ENCODE measurements at regions not wholly inside any gene's neighbourhood (a gene's known extent, or its start where the extent isn't known, plus 50 kb on each side); places are given as distances from the start of the nearest gene placed in this dataset.

DNA sequence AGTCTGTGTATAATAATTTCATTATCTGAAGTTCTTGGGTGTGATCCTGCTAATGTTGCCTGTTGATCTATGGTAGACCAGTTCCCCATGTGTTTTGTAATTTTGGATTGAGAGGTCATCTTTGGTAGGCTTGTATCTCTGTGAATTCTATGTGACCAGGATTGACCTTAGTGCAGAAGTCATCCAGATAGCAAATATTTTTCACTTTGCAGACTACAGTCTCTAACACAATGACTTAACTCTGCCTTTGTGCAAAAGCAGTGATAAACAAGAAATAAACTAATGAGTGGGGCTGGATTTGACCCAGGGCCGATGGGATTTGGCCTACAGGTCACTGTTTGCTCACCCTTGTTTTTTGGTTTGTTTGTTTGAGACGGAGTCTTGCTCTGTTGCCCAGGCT lies 144.6 kb upstream of the MYL2 start:
- no peaks in the 10 kb centered on the region for H3K79me2 ChIP-seq (ENCODE audit: control insufficient read depth, insufficient read depth, low read length, unreplicated experiment)
- no peak overlapping the region for H2AFZ ChIP-seq (ENCODE audit: low read length, unreplicated experiment)
- no peaks in the 10 kb centered on the region for H3K36me3 ChIP-seq (ENCODE audit: insufficient read depth, low read length)
- H3K27me3 ChIP-seq (ENCODE audit: insufficient read depth, low read length) = peaks cover 42% of the 10 kb centered on the region
- H3K27ac ChIP-seq (ENCODE audit: low read depth, low read length) = no peak overlapping the region
- peaks cover 3% of the 10 kb centered on the region for H3K4me1 ChIP-seq (ENCODE audit: control insufficient read depth, insufficient read depth, low read length, unreplicated experiment)
- no peak overlapping the region for H3K4me3 ChIP-seq (ENCODE audit: low read depth, low read length)

DNA sequence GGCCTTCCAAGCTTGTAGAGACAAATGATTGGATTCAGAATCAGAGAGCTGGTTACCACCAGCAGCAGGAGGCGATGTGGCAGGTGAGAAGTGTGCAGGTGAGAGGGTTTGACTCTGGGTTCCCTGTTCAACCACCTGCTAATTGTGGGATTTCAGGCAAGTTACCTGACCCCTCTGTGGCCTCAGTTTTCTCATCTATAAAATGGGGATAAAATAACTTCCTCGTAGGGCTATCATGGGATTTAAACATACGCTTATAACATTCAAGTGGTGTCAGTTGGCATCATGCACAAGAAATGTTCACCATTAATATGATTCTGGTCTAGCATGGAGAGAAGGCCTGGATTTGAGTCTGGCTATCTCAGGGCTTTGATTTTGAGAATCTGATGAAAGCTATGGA lies 143.8 kb upstream of the MYL2 start:
- Histone ChIP-seq H3K79me2 (ENCODE audit: control insufficient read depth, insufficient read depth, low read length, unreplicated experiment) (no peaks in the 10 kb centered on the region), H3K4me1 (ENCODE audit: control insufficient read depth, insufficient read depth, low read length, unreplicated experiment) (peaks cover 3% of the 10 kb centered on the region), H3K36me3 (ENCODE audit: insufficient read depth, low read length) (no peaks in the 10 kb centered on the region), H2AFZ (ENCODE audit: low read length, unreplicated experiment) (no peak overlapping the region), H3K27me3 (ENCODE audit: insufficient read depth, low read length) (peaks cover 38% of the 10 kb centered on the region), H3K27ac (ENCODE audit: low read depth, low read length) (no peak overlapping the region), H3K4me3 (ENCODE audit: low read depth, low read length) (no peak overlapping the region)

DNA sequence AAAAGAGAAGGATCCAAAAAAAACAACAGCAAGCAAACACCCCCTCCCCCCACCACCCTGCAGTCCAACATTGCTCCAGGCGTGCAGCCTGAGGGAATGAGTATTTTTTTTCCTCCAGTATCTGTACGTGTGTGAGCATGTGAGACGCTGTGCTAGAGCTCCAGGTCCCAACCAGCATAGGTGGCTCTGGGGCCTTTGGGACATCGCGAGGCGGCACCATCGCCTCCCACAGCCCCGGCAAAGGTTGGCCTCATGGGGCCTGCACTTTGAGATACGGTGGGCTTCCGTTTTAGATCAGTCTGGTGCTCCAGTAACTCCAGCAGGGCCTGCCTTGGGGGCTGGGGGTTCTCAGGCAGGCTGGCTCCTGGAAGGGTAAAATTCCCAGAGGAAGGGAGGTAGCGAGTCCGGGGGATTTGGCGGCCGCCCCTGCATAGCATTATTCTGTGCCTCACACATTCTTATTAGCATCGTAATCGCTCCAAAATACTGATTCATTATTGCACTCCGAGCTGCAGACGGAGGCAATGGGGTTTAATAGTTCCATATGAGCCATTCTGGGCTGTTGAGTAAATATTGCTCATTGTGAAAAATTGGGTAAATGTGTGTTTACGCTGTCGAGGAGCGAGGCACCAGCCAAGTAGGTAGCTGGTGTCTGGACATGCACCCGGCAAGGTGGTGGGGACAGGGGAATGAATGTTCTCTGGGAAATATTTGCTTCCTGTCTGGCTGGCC lies 143.1 kb upstream of the MYL2 start:
- Histone ChIP-seq H3K27ac (ENCODE audit: low read depth, low read length) (no peak overlapping the region), H3K27me3 (ENCODE audit: insufficient read depth, low read length) (peaks cover 39% of the 10 kb centered on the region), H3K36me3 (ENCODE audit: insufficient read depth, low read length) (no peaks in the 10 kb centered on the region), H3K4me1 (ENCODE audit: control insufficient read depth, insufficient read depth, low read length, unreplicated experiment) (peaks cover 3% of the 10 kb centered on the region), H3K4me3 (ENCODE audit: low read depth, low read length) (no peak overlapping the region), H3K79me2 (ENCODE audit: control insufficient read depth, insufficient read depth, low read length, unreplicated experiment) (no peaks in the 10 kb centered on the region), H2AFZ (ENCODE audit: low read length, unreplicated experiment) (no peak overlapping the region)

DNA sequence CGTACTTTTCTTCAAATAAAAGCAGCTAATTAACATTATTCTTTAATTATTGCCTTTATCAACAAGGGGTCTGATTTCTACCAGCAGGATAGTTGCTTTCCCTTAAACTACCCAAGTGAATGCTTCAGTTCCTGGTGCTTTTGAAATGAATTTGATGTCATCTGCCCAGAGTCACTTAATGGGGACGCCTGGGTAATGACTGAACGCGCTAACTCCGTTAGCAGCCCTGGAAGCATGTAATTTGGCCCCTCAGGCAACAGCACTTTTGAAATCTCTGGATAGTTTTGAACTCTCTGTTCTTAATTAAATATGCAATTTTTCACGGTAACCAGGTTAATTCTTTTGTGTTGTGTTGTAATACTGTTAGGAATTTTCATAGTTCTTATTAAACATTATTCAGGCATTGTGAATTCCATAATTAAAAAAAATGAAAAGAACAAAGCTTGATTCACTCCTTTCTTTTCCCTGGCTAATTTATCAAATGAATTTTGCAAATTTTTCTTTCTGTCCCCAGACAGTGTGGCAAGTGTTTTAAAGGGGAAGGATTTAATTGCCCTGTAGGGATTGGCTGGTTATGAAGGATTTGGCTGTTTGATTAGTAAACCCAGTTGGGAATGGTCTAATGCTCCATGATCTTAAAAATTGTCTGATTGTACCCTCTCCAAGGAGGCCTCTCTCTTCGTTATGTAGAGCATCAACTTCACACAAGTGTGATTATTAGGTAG lies 137.5 kb upstream of the MYL2 start:
- Histone ChIP-seq H3K27me3 (ENCODE audit: insufficient read depth, low read length) (peaks cover 15% of the 10 kb centered on the region; the same call in 1 of the 2 replicates), H3K36me3 (ENCODE audit: insufficient read depth, low read length) (no peaks in the 10 kb centered on the region), H3K4me1 (ENCODE audit: control insufficient read depth, insufficient read depth, low read length, unreplicated experiment) (no peaks in the 10 kb centered on the region), H3K4me3 (ENCODE audit: low read depth, low read length) (no peak overlapping the region), H3K79me2 (ENCODE audit: control insufficient read depth, insufficient read depth, low read length, unreplicated experiment) (no peaks in the 10 kb centered on the region), H2AFZ (ENCODE audit: low read length, unreplicated experiment) (no peak overlapping the region), H3K27ac (ENCODE audit: low read depth, low read length) (no peak overlapping the region)

DNA sequence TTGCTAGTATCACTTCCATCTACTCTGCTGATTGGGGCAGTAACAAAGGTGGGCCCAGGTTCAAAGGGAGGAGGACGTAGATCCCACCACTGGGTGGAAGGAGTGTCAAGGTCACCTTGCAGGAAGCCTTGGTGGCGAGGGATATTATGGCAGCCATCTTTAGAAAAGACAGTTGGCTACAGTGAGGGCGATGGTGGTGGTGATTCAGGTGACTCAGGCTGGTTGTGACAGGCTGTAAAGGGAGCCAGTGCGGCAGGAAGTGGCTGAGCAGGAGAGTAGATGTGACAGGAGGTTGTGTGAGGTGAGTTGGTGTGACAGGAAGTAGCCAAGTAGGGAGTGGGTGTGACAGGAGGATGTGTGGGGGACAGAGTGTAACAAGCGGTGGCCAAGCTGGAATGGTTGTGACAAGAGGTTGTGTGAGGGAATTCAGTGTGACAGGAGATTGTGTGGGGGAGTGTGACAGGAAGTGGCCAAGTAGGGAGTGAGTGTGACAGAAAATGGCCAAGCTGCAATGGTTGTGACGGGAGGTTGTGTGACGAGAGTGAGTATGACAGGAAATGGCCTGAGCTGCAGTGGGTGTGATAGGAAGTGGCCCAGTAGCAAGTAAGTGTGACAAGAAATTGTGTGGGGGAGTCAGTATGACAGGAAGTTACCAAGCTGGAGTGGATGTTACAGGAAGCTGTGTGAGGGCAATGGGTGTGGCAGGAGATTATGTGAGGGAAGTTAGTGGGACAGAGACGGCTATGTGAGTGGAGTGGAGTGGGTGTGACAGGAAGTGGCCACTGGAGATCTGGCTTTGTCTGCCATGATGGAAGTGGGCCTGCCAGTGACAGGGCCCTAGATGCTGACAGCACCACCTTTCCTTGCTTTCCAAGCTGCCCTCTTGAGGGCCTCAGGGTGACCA lies 136.5 kb upstream of the MYL2 start:
- H3K79me2 ChIP-seq (ENCODE audit: control insufficient read depth, insufficient read depth, low read length, unreplicated experiment) = no peaks in the 10 kb centered on the region
- H3K27ac ChIP-seq (ENCODE audit: low read depth, low read length) = no peak overlapping the region
- H3K4me3 ChIP-seq (ENCODE audit: low read depth, low read length) = no peak overlapping the region
- H3K4me1 ChIP-seq (ENCODE audit: control insufficient read depth, insufficient read depth, low read length, unreplicated experiment) = no peaks in the 10 kb centered on the region
- H2AFZ ChIP-seq (ENCODE audit: low read length, unreplicated experiment) = no peak overlapping the region
- H3K36me3 ChIP-seq (ENCODE audit: insufficient read depth, low read length) = no peaks in the 10 kb centered on the region
- peaks cover 22% of the 10 kb centered on the region; the same call in 1 of the 2 replicates for H3K27me3 ChIP-seq (ENCODE audit: insufficient read depth, low read length)

DNA sequence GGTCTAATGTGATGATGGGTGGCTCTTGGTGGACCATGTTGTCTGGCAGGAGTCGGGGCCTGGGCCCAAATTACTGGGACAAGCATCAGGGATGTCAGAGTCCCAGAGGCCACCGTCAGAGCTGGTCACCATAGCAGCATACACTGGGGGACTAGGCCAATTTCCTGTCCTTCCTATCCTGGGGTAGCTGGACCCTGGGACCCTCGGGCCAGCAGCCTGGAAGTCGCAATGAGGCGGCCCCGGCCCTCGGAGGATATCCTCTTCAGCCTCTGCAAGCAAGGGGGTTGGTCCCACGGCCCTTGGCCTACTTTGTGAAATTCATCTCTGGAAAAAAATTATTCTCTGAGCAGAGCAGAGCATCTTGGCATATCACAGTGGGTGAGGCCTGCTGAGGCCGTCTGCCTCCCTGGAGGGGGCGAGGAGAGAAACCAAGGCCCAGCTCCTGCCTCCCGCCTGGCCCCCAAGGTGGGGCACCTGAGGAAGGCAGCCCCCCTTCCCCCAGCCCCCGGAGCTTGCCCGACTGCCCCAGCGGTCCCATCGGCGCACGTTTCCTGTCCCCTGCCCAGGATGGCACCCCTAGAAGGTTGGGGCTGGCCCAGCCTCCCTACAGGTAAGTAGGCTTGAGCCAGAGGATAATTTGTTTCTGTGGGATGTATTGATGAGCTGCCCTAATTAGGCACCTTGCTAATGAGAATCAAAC lies 135.0 kb upstream of the MYL2 start:
- no peaks in the 10 kb centered on the region for H3K79me2 ChIP-seq (ENCODE audit: control insufficient read depth, insufficient read depth, low read length, unreplicated experiment)
- H3K36me3 ChIP-seq (ENCODE audit: insufficient read depth, low read length) = no peaks in the 10 kb centered on the region
- H3K27me3 ChIP-seq (ENCODE audit: insufficient read depth, low read length) = peaks cover 28% of the 10 kb centered on the region
- no peak overlapping the region for H3K4me3 ChIP-seq (ENCODE audit: low read depth, low read length)
- no peaks in the 10 kb centered on the region for H3K4me1 ChIP-seq (ENCODE audit: control insufficient read depth, insufficient read depth, low read length, unreplicated experiment)
- H3K27ac ChIP-seq (ENCODE audit: low read depth, low read length) = no peak overlapping the region
- no peak overlapping the region for H2AFZ ChIP-seq (ENCODE audit: low read length, unreplicated experiment)

DNA sequence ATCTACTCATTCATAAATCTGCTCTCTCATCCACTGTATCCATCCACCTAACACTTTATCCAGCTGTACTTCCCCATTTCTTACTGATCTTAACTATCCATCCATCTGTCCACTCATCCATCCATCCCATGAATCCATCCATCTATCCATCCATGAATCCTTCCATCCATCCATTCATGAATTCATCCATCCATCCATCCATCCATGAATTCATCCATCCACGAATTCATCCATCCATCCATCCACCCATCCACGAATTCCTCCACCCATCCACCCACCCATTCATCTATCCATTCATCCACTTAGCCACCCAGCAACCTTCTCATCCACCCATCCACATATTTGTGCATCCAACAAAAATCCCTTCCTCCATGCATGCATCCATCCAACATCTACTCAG lies 128.6 kb upstream of the MYL2 start:
- no peaks in the 10 kb centered on the region for H3K36me3 ChIP-seq (ENCODE audit: insufficient read depth, low read length)
- H3K4me1 ChIP-seq (ENCODE audit: control insufficient read depth, insufficient read depth, low read length, unreplicated experiment) = no peaks in the 10 kb centered on the region
- no peak overlapping the region for H3K4me3 ChIP-seq (ENCODE audit: low read depth, low read length)
- H3K27ac ChIP-seq (ENCODE audit: low read depth, low read length) = no peak overlapping the region
- peaks cover 79% of the 10 kb centered on the region for H3K27me3 ChIP-seq (ENCODE audit: insufficient read depth, low read length)
- H3K79me2 ChIP-seq (ENCODE audit: control insufficient read depth, insufficient read depth, low read length, unreplicated experiment) = no peaks in the 10 kb centered on the region
- H2AFZ ChIP-seq (ENCODE audit: low read length, unreplicated experiment) = no peak overlapping the region

DNA sequence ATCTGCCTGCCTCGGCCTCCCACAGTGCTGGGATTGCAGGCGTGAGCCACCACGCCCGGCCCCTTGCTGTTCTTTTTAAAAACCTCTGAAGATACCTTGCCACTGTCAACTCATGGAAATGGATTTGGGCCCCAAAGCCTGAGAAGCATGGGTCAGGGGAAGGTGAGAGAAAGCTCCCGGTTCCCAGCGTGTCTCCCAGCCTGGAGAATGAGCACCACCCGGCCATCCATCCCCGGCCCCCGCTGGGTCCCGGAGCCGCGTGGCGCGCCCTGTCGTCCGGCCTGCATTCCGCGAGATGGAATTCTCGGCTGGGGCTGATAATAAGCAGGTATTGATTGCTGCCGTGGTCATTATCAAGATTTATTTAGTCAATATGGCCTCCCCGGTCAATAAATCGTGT lies 126.5 kb upstream of the MYL2 start:
- no peak overlapping the region for H2AFZ ChIP-seq (ENCODE audit: low read length, unreplicated experiment)
- H3K36me3 ChIP-seq (ENCODE audit: insufficient read depth, low read length) = no peaks in the 10 kb centered on the region
- H3K27ac ChIP-seq (ENCODE audit: low read depth, low read length) = no peak overlapping the region
- peaks cover 79% of the 10 kb centered on the region for H3K27me3 ChIP-seq (ENCODE audit: insufficient read depth, low read length)
- H3K4me1 ChIP-seq (ENCODE audit: control insufficient read depth, insufficient read depth, low read length, unreplicated experiment) = no peaks in the 10 kb centered on the region
- H3K4me3 ChIP-seq (ENCODE audit: low read depth, low read length) = no peak overlapping the region
- no peaks in the 10 kb centered on the region for H3K79me2 ChIP-seq (ENCODE audit: control insufficient read depth, insufficient read depth, low read length, unreplicated experiment)

DNA sequence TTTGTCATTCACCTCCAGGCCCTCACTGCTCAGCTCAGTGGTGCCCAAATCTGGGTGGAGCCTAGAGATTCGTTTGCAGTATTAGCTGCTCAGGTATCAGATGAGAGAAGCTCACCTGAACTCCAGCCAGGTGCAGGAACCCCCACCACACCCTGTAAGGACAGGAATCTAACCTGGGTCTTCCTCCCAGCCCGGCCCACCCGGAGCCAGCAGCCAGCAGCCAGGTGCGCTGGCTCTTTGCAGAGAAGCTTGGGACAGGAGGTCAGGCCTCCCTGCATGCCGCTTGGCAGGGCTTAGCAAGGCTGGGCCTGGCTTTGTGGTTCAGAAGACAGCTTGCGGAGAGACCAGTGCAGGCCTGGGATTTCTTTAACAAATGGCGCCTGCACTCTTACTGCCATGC lies 125.6 kb upstream of the MYL2 start:
- Histone ChIP-seq H3K36me3 (ENCODE audit: insufficient read depth, low read length) (no peaks in the 10 kb centered on the region), H3K4me3 (ENCODE audit: low read depth, low read length) (no peak overlapping the region), H3K27me3 (ENCODE audit: insufficient read depth, low read length) (peaks cover 69% of the 10 kb centered on the region), H3K79me2 (ENCODE audit: control insufficient read depth, insufficient read depth, low read length, unreplicated experiment) (no peaks in the 10 kb centered on the region), H3K27ac (ENCODE audit: low read depth, low read length) (no peak overlapping the region), H3K4me1 (ENCODE audit: control insufficient read depth, insufficient read depth, low read length, unreplicated experiment) (no peaks in the 10 kb centered on the region), H2AFZ (ENCODE audit: low read length, unreplicated experiment) (no peak overlapping the region)

DNA sequence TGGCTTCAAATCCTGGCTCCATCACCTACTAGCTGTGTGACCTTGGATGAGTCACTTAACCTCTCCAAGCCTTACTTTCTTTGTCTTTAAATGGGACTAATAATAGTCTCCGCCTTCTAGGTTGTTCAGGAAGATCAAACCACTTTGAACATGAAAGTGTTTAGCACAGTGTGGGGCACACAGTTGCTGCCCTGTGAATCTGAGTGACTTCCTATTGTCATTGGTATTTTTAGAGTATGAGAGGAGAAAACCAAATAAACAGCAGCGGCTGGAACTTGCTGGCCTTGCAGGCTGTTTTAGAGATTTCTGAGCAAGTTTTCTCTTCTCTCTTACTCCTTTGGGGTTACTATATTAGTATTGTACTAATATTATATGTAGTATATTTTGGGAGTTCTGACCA lies 120.7 kb upstream of the MYL2 start:
- Histone ChIP-seq H2AFZ (ENCODE audit: low read length, unreplicated experiment) (no peak overlapping the region), H3K79me2 (ENCODE audit: control insufficient read depth, insufficient read depth, low read length, unreplicated experiment) (no peaks in the 10 kb centered on the region), H3K4me3 (ENCODE audit: low read depth, low read length) (no peak overlapping the region), H3K27ac (ENCODE audit: low read depth, low read length) (no peak overlapping the region), H3K36me3 (ENCODE audit: insufficient read depth, low read length) (no peaks in the 10 kb centered on the region), H3K27me3 (ENCODE audit: insufficient read depth, low read length) (peaks cover 60% of the 10 kb centered on the region), H3K4me1 (ENCODE audit: control insufficient read depth, insufficient read depth, low read length, unreplicated experiment) (no peaks in the 10 kb centered on the region)

Data from ACC112 (cell line).